CD4-positive, alpha-beta T cell treated with Interleukin-17A for 1 hour (primary cell): ENCODE measurements at regions not wholly inside any gene's neighbourhood (a gene's known extent, or its start where the extent isn't known, plus 50 kb on each side); places are given as distances from the start of the nearest gene placed in this dataset.

Experiments
- DNase-seq: peaks from one replicate; pipeline ENCODE4 v3.0.0-alpha.2; 2020

GRCh38 chr2:120520454-120520853 lies 174.5 kb downstream of the INHBB start:
- DNase-seq, result no peak

DNA sequence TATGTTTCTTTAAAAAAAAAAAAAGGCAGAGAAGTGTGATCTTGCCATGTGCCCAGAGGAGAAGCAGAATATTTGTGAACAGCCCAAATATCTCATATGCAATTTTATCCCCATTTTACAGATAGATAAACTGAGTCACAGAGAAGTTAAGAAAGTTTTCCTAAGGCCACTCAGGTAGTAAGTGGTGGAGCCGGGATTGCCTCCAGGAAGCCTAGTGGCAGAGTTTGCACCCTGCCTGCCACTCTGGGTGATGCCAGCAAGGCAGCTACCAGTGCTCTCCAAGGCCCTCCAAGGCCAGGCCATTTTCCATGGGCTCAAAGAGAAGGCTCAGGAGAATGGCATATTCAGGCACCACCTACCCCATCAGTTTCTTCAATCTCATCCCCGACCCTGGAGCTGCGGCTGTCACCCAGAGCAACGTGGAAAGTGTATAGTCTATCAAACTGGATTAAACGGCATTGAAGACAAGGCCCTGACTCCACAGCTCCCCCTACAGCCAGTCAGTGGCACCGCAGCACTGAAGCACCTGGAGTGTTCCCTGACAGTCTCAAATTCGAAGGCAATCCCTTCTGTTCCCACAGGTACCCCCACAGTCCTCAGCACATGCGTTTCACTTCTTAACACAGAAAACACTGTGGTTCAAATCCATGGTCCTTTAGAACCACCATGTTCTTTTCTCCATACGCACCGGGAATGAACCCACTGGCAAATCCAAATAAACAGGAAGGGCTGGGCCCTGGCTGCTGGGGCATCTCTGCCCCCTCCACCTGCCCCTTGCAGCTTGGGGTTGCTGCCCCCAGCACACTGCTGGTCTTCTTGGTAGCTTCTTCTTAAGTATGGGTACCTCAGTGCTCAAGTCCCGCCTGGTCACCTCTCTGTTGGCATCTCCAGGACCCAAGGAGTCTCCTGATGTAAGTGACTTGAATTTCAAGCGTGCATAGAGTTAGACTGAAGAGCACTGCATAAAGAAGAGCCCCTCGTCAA lies 175.3 kb downstream of the INHBB start:
- DNase-seq, result no peak

DNA sequence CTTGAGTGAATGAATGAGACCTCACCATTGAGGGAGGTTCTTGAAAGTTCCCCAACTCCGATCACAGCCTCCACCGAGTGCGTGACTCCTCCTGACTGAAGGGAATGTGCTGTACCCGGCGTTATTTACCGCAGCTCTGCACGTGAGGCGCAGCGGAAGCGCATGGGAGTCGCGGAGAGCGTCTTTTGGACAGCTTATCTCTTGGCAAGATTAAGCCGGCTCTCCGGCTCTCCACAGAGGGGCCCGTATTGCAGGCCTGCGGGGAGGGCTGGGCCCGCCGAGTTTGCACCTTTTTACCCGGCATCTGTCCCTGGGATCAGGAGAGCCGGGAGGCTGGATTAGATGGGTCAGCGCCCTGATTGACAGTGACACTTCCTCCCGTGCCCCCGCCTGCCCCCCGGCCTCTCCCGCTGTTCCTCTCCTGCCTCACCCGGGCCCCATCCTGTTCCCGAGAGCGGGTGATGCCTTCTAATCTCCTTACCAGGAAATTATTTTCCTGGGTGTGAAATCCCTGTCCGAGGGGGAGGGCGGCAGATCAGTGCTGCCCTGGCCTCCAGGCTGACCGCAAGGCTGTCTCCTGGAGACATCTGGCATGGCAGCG lies 176.3 kb downstream of the INHBB start:
- no peak for DNase-seq

DNA sequence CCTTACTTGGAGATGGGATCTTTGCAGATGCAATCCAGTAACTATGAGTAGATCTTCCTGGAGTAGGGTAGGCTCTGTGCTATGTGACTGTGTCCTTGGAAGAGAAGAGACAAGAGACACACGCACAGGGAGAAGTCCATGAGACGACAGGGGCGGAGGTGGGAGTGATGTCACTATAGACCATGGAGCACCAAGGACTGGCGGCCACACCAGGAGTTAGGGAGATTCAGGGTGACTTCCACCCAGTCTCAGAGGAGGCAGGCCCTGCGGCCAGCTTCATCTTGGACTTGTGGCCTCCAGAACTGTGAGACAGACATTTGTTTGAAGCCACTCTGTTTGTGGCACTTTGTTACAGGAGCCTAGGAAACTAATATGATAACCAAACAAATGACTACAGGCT lies 177.8 kb downstream of the INHBB start:
- DNase-seq, result no peak

DNA sequence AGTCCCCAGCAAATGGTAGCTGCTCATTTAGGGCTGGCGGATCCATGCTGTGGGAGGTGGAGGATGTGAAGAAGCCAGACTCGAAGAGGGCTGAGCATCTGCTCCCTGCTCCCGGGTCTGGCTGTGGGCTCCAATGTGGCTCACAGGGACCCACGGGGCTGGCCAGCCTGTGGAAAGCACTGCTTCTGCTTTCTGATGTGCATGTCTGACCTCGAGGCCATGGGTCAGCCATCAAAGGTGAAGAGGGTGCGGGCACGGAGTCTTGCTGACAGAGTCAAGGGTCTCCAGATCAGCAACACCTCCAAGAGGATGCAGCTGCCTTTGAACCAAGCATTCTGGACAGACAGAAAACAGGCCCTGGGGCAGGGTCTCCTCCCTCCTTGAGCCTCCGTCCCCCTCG lies 178.2 kb downstream of the INHBB start:
- no peak for DNase-seq

DNA sequence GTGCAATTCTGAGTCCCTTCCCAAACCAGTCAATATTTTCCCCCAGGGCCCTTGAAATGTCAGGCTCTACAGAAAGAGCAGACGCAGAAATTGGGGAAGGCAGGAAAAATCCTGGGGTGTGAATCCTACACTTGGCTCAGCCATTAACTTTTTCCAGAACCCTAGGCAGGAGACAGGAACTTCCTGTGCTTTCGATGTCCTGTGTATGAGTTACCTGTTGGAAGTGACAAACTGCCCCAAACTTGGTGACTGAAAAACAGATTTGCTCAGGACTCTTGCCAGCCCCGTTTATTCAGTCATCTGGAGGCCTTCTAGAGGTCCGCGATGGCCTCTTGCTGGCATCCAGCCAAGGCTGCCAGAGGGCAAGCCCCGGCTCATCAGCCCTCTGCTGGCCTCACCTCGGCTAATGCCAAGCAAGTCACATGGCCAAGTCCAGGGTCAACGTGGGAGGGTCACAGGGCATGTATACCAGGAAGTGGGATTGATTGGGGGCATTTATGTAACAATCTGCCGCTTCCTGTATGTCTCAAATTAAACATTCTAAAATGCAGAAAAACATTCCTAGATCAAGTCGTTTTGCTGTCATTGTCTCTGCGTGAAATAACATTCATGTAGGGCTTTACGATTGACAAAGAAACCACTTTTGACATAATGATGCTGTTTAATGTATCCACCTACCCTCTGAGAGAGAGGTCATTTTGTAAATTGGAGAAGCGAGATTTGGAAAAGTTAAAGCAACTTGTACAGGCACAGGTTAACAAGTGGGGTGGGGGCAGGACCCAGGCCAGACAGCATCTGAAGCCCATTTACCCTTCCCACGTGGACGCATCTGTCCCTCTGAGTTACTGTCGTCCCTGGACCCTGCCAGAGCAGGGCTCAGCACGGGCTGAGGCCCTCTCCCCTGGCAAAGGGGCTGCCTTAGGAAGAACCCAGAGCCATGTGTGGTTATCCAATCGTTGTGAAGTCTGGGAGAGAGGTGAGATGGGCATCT lies 179.4 kb downstream of the INHBB start:
- DNase-seq, result no peak

GRCh38 chr2:120526047-120526562 lies 180.2 kb downstream of the INHBB start:
- DNase-seq, result no peak

DNA sequence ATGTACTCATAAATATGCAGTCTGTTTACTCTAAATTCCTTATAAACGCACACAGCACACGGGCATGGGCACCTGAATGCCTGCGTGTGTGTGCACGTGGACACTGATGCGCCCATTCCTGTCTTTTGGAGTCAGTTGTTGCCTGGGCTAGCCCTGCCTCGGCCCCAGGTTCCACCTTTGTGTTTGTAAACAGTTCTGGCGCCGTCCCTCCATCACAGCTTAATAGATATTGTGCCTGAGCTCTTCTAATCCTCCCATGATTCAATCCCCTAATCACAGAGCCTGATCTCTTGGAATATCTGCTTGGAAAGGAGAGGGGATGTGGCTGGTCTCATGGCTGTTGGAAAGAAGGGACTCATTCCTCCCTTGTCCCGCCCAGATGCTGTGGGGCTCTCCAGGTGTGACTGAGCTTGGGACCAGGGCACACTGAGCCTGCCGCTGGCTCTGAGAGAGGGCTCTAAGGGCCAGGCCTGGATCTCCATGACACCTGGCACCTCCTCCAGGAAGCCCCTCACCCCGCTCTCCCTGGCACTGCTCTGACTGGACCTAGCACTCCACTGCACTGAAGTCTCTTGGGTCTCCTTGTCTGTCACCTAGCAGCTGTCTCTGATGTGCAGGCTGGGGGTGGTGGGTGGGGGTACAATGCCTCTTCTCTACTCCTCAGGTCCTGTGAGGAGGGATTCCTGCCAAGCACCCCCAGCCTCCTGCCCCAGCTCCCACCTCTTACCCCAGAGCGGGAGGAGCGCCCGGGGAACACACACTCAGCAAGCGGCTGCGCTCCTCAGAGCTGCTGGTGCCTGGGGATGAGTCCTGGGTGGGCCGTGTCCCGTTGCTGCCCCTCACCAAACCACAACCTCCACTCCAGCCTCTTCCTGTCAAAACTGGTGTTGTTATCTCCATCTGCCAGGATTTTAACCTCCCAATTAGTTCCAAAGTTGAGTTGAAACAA lies 181.3 kb downstream of the INHBB start:
- DNase-seq, result no peak

DNA sequence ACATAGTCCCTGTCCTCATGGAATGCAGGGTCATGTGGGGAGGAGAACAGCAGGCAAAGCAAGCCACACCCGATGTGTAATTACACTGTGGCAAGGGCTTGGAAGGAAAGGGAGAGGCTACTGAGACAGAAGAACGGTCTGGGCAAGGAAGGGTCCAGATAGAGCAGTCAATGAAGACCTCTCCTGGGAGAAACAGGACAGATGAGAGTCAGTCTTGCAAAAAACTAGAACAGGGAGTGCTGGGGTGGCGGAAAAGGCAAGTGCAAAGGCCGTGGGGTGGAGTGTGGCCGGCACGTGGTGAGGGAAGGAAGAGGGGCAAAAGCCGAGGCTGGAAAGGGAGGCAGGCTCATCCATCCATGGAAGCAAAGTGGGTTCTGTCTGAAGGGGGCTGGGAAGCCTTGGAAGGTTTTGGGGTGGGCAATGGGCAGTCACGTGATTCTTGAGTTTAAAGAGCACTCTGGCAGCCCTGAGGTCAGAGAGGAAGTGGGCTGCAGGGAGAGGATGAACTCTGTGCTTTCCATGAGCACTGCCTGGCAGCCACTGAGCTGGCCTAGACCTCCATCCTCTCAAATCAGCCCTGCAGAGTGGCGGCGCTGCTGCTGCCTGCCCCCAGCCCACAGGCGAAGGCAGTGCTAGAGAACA lies 182.2 kb downstream of the INHBB start:
- no peak for DNase-seq

DNA sequence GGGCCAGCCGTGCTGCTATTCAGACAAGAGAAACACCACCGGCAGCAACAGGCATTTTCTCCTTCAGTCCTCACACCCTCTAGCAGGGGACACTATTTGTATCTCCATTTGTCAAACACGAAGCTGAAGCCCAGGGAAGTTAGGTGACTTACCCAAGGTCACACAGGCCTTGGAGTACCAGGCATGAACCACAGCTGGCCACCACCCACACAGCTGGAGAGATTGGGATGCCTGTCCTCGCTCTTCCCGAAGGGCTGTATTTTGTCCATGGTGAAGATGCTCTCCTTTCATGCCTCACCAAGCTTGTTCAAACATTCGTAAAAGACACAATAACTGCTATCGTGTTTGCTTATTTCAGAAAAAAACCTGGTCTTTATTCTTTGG lies 182.7 kb downstream of the INHBB start:
- DNase-seq, result no peak

DNA sequence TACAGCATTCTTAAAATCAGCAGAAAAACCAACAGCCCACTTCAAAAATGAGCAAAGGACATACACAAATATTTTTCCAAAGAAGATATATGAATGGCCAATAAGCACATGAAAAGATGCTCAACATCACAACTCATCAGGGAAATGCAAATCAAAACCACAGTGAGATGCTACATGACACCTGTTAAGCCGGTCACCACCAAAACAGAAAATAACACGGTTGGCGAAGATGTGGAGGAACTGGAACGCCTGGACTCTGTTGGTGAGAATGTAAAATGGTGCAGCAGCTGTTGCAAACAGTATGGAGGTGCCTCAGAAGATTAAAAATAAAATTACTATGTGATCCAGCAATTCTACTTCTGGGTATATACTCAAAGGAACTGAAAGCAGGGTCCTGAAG lies 184.8 kb downstream of the INHBB start:
- no peak for DNase-seq

DNA sequence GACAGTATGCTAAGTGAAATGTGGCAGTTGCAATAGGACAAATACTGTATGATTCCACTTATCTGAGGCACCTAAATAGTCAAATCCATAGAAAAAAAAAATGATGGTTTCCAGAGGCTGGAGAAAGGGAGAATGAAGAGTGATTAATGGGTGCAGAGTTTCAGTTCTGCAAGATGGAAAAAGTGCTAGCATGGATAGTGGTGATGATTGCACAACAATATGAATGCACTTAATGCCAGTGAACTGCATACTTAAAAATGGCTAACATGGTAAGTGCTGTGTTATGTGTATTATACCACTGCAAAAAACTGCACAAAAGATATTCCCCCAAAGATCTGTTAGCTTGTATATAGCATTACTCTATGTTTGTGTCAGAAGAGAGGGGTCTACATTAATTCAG lies 185.4 kb downstream of the INHBB start:
- no peak for DNase-seq

GRCh38 chr2:120531863-120532600 lies 186.1 kb downstream of the INHBB start:
- DNase-seq, result no peak

- no peak for DNase-seq
These were observed 187.7 kb downstream of the INHBB start for GRCh38 chr2:120533625-120534024.

DNA sequence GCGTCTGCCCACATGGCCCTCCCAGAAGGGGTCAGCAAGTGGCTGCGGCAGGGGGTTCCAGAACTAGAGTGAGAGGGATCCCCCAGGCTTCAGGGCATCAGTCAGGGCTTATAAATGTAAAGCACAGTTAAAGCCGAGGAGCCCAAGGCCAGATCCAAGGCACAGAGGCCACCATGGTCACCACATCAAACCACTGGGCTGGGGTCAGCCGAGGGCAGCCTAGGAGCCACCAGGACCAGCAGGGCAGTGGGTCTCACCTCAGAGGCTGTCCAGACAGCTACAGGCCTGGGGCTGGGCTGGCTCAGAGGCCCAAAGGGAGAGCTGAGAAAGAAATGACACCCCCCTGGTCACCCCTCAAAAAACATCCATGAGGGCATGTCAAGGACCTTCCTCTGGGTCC lies 188.5 kb downstream of the INHBB start:
- no peak for DNase-seq

DNA sequence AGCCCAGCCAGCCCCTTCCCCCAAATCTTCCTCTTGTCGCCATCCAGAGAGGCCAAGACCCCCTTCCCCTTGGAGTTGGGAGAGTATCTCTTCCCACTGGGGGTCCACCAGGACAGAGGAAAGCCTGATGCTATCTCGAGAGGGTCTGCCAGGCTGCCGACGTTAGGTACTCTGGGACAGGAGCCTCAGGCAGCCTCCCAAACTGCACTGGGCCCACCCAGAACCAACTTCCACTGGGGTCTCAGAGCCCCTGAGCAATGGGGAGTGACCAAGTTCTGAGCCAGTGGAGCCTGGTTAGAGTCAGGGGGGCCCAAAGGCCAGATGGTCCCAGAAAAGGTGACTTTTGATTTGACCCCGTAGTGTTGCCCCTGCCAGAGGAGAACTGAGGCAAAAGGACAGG lies 189.1 kb downstream of the INHBB start:
- no peak for DNase-seq

- DNase-seq, result no peak
These were observed 190.2 kb downstream of the INHBB start for GRCh38 chr2:120536141-120536540.

GRCh38 chr2:120538691-120539423 lies 192.9 kb downstream of the INHBB start:
- no peak for DNase-seq

DNA sequence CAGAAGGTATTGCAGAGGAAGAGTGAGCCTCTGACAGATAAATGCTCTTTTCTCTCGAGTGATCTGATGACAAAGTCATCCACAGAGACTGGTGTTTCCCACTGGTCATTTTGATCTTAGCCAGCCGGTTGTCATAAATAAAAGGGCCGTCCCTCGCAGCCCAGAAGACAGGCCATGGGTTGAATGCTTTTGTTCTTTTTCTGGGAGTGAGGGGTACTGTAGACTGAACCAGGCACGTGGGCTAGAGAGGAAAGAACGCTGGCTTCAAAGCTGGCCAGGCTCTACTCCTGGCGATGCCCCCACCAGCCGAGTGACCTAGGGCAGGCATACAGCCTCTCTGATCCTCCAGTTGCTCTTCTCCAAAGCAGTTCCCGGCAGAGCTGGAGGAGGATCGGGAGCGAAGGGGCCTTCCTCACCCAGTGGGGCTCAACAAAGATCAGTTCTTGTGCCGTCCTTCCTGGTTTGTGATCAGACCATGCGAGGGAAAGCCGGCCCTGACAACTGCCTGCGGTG lies 193.5 kb downstream of the INHBB start:
- DNase-seq, result no peak
